Activated CD8-positive, alpha-beta memory T cell treated with anti-CD3 and anti-CD28 coated beads, Interleukin-2, amount 50 U/mL, for 48 hours (primary cell): ENCODE measurements at regions not wholly inside any gene's neighbourhood (a gene's known extent, or its start where the extent isn't known, plus 50 kb on each side); places are given as distances from the start of the nearest gene placed in this dataset.
"Not testable (repeated sequence)": the region's sequence is repeated elsewhere in the genome, so short reads cannot be mapped to it uniquely, and the experiment has no call there.

Experiments
- DNase-seq: peaks from one replicate; pipeline ENCODE4 v3.0.0-alpha.2; 2020

DNA sequence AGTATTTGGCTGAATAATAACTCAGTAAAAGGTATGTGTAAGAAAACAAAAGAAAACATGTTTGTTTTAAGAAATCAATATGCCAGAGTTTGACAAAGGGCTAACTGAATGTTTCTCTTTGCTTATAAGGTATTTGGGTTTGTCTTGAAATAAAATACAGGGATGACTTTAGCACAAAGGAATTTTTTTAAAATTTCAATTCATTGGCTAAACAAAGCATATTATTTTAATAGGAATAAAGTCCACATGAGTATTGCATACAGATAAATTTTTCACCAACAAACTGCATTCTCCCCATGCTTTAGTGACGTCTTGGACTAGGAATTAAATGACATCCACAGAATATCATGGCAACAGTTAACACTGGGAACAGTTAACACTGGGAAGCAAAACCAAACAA, 480.0 kb upstream of the JAG1 start:
- no peak for DNase-seq

GRCh38 chr20:11155156-11155756, 481.5 kb upstream of the JAG1 start:
- DNase-seq = no peak

GRCh38 chr20:11156922-11157321, 483.1 kb upstream of the JAG1 start:
- DNase-seq = no peak

- DNase-seq = no peak
Measured at GRCh38 chr20:11158146-11158545, 484.3 kb upstream of the JAG1 start.

GRCh38 chr20:11158589-11158988, 484.8 kb upstream of the JAG1 start:
- no peak for DNase-seq

DNA sequence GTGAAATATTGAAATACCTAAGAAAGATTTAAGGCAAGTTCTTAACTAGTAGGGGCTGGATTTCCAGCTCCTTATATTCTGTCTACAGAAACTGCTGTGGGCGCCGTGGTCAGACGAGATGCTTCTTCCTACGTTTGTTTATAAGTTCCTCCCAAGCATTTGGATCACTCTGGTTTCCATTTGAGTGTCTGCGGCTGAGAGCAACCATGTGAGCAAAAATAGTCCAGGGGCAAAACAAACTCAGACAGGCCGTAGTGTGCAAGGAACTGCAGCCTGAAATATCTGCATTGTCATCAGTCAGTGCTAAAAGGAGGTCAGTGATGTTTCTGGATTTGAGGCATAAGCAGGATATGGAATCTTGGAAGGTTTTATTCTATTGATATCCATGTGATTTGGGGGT, 485.9 kb upstream of the JAG1 start:
- DNase-seq = no peak

DNA sequence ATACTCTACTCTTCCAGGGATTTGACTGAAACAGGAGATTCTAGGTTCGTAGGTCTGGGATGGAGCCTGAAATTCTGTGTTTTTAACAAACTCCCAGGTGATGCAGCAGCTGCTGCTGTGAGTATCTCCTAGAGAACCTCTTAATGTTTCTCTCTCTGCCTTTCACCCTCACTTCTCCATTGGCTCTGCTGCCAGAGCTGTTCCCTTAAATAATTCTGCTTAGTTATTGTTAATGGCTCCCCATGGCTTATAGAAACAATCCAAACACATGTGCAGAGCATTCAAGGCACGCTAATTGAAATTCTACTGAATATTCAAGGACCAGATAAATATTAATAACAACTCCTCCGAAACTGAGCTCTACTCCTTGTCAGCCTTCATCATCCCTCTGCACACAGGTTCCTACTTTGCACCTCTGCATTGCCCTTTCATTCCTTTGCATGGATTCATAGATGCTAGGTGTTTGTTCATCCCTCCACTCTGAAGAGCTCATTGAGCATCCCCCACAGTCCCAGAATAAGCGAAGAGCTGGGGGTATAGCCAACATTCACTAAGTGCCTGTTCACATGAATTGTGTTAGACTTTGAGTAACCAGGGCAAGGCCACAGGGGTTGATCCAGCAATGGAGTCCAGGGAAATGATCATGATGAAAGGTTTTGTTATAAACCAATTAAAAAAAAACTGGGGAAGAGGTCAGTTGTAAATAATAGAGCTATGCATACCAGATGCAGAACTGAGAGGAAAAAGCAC, 488.4 kb upstream of the JAG1 start:
- DNase-seq = no peak

GRCh38 chr20:11165789-11166188, 492.0 kb upstream of the JAG1 start:
- DNase-seq = no peak

DNA sequence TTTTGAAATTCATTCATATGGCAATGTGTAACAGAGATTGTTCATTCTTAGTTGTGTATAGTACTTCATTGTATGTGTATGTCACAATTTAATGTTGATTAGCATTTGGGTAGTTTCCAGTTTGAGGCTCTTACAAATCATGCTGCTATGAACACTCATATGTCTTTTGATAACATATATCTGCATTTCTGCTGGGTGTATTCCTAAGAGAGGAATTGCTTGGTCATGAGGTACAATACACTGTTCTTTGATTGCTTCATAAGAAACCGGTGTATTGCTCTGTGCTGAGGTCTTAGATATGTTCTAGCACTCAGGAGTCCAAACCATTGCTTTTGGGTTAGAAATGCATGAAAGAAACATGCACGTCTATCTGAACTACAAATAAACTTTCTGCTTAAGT, 492.9 kb upstream of the JAG1 start:
- no peak for DNase-seq

GRCh38 chr20:11168026-11168425, 494.2 kb upstream of the JAG1 start:
- no peak for DNase-seq

- DNase-seq = no peak
Measured at GRCh38 chr20:11170025-11170424, 496.2 kb upstream of the JAG1 start.

GRCh38 chr20:11170565-11170964, 496.8 kb upstream of the JAG1 start:
- DNase-seq = no peak

GRCh38 chr20:11172881-11173280, 499.1 kb upstream of the JAG1 start:
- DNase-seq = no peak

DNA sequence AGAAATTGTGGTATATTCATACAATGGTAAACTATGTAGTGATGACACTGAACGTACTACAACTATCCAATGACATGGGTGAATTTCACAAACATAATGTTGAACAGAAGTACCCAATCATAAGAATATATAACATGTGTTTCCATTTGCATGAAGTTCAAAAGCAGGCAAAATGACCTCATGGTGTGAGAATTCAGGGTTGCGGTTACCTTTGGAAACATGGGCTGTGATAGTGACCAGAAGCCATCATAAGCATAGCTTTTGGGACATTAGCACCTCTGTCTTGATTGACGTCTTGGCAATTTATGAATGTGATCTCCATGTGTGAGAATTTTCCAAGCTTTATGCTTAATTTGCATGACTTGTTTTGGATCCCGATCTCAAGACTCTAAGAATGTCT, 500.1 kb upstream of the JAG1 start:
- no peak for DNase-seq

DNA sequence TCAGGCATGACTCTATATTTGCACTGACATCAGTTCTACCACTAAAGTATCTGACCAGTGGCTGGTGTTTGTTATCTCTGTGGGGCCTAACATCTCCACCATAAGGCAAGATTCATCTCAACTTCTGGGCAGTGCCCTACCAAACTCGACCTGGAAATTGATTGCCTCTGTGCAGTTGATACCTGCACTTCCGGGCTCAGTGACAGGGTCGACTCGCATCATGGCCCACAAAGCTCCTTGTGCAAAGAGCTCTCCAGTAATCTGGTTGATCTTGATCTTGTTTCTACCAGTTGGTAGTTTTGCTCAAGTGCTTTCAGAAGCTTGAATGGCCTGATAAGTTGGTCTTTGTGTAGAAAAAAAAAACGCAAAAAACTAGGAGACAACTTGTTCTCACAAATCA, 501.1 kb upstream of the JAG1 start:
- DNase-seq = no peak

GRCh38 chr20:11176431-11176830, 502.6 kb upstream of the JAG1 start:
- no peak for DNase-seq

DNA sequence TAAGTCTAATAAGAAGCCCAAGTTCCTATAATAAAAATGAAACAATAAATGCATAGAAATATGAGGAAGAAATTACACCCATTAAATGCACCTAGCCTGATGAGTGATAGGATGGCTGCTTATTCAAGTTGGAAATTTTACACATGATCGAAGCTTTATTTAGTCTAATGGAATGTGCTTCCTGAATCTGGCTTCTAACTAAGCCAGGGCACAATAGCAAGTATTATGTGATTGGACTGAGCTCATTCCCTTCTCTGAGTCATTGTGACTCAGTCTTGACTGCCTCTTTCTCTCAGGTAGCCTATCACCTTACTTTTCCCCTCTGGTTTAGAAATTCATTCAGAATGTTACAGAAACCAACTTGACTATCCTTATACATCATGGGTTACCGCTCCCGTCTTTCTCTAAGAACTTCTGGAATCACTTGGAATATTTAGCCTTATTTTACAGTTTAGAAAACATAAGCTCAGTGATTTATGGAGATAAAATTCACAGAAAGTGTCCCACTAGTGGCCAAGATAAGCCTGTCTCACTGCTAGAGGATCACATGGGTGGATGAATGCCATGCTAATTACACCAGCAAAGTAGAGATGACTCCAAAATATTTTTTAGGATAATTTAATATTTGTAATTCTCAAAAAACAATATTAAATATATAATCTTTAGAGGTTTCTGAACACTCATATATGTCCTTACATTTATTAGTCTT, 505.3 kb upstream of the JAG1 start:
- no peak for DNase-seq

DNA sequence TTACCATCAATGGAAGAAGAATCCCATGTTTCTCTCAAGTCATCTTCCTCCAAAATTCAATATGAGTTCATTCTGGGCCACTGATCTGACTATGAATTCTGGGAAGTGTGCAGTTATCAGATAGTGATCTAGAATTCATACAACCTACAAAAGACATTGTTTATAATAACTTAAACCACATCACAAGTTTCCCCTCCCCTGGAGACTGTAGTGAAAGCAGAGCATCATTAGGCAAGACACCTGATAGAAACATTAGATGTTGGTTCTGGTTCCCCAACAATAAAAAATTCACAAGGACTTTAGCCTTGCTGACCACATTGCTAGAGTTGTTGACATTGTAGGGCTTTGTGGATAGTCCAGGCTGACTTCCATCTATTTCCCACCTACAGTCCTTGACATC, 506.4 kb upstream of the JAG1 start:
- DNase-seq = no peak

DNA sequence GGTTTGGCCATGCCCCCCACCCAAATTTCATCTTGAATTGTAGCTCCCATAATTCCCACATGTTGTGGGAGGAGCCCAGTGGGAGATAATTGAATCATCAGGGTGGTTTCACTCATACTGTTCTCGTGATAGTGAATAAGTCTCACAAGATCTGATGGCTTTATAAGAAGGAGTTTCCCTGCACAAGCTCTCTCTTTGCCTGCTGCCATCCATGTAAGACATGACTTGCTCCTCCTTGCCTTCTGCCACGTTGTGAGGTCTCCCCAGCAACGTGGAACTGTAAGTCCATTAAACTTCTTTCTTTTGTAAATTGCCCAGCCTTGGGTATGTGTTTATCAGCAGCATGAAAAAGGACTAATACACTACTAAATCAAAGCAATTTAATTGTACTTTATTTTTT, 507.3 kb upstream of the JAG1 start:
- not testable (repeated sequence) for DNase-seq

DNA sequence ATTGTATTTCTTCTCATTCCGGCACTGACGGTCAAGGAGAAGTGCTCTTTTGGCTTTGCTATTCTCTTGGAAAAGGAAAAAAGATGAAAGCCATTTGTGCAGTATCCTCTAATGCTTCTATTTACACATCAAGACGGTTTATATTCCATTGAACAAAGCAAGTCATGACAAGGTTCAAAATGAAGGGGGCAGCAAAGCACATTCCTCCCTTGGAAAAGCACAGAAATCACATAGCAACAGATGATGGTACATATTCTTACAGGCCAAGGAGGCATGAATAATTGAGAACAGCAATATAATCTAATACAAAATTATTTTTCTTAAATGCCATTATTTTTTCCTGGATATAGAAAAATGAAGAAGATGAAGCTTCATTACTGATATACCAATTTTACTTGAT, 508.2 kb upstream of the JAG1 start:
- DNase-seq = no peak

GRCh38 chr20:11182720-11183119, 508.9 kb upstream of the JAG1 start:
- no peak for DNase-seq

DNA sequence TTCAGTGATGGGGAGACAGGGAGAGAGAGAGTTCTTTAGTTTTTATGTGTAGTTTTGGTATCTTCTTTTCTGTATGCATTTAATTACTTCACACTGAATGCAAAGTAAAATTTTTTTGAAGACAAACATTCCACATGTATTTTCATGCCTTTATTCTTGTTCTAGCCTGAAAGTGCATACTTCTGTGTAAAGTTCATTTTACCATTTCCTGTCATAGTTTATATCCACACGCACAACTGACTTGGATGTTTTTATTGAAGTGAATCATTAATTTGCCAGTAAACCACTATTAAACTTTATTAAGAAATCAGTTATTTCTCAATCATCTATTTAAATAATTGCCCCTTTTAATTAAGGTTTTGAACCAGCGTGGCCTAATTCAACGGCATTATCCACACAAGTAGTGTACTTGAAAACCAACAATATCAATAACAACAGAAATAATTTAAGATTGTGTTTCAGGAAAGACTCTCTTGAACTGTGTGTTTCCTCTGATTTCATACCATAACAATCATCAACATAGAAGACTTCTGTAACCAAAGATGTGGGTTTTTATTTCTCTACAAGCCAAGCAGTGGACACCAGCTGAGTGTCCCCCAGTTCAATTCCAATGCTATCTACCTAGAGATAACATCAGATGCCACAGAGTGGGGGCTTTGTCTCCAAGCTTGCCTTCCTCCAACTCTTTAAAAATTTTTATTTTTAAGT, 512.7 kb upstream of the JAG1 start:
- DNase-seq = no peak

DNA sequence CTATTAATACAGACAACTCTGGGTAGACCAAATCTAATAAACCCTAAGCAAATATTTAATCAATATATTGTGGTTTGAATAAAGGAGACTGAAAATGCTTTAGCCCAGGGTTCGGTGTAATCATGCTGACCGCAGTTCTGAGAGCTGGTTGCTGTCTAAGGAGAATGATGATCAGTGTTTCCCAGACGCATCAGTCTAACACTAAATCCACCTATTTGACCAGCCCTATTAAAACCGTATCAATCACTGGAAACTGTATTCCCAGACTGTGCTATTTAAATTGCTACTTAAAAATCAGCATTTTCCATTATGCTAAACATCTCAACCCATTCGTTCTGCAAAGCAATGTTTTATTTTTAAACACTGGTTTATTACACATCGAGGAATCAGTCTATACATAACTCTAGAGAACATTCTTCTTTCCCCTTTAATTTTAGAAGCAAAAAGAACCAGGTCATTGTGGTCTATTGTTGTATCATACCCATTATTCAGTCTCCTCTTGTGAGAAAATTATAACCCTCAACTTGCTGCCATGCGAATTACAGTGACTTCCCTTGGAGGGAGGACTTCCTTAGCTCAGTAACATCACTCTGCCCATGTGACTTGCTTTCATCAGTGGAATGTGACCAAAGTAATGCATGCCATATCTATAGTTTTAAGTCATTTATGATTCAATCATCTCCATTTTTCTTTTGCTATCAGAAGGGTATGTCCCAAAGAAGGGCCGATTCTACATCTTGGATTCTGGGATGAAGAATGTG, 515.2 kb upstream of the JAG1 start:
- DNase-seq = no peak
